PC-9 (cell line): ENCODE measurements at regions not wholly inside any gene's neighbourhood (a gene's known extent, or its start where the extent isn't known, plus 50 kb on each side); places are given as distances from the start of the nearest gene placed in this dataset.

Source experiments
- EZH2 ChIP-seq: fragments of 200-600 bp; sonication (generic); IDR thresholded peaks from 2 replicates; pipeline ENCODE4 v1.8.0; 2017; ENCODE audit warnings: antibody characterized with exemption, low read depth
- TF ChIP-seq, protein P1 (sequence below): fragments of 200-600 bp; sonication (generic); conservative IDR thresholded peaks from 2 replicates; pipeline ENCODE4 v1.6.1; 2017; ENCODE audit warnings: mixed run types, antibody characterized with exemption, mild to moderate bottlenecking, moderate library complexity

DNA sequence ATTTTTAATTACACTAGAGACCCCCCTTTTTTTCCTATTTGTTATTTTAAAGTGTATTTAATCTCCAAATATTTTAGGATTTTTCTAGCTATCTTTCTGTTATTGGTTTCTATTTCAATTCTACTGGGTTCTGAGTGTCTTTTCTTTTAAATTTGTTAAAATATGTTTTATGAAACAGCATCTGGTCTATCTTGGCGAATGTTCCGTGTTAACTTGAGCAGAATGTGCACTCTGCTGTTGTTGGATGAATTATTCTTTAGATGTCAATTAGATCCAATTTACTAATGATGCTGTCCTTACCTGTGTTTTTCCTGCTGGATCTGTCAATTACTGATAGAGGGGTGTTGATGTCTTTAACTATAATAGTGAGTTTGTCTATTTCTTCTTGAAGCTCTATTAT is 462.0 kb upstream of the CNTN3 start:
- no peak for TF ChIP-seq EZH2
- TF ChIP-seq, protein P1, sequence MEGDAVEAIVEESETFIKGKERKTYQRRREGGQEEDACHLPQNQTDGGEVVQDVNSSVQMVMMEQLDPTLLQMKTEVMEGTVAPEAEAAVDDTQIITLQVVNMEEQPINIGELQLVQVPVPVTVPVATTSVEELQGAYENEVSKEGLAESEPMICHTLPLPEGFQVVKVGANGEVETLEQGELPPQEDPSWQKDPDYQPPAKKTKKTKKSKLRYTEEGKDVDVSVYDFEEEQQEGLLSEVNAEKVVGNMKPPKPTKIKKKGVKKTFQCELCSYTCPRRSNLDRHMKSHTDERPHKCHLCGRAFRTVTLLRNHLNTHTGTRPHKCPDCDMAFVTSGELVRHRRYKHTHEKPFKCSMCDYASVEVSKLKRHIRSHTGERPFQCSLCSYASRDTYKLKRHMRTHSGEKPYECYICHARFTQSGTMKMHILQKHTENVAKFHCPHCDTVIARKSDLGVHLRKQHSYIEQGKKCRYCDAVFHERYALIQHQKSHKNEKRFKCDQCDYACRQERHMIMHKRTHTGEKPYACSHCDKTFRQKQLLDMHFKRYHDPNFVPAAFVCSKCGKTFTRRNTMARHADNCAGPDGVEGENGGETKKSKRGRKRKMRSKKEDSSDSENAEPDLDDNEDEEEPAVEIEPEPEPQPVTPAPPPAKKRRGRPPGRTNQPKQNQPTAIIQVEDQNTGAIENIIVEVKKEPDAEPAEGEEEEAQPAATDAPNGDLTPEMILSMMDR = no peak
